ENCODE measurements at regions not wholly inside any gene's neighbourhood (a gene's known extent, or its start where the extent isn't known, plus 50 kb on each side); places are given as distances from the start of the nearest gene placed in this dataset.

DNA sequence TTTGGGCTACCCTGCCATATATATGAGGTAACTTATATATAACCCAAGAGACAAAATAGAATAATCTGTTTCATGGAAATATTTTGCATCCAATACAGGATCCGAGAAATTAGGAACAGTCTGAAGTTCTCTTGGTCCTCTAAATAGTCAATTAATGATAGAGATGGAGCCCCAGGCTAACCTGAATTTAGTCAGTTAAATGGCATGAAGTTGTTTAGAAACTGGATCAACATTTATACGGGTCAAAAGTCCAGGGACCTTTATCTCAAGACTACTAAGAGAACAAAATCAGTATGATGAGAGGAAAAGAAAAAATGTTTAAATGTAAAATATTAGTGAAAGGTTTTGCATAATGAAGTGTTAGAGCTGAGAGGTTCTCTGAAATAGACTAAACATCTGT lies 303.3 kb upstream of the ACTBL2 start:
- Histone ChIP-seq H3K36me3 (ENCODE audit: insufficient read depth, insufficient read length, low read length) (no peaks in the 10 kb centered on the region), H3K4me3 (ENCODE audit: insufficient read length, low read depth) (no peak overlapping the region), H3K27me3 (ENCODE audit: insufficient read depth, insufficient read length) (no peaks in the 10 kb centered on the region), H3K9me3 (ENCODE audit: insufficient read depth, low read length) (no peaks in the 10 kb centered on the region), H3K4me1 (ENCODE audit: insufficient read depth, insufficient read length) (no peaks in the 10 kb centered on the region), H3K9ac (ENCODE audit: insufficient read length, low read depth) (no peak overlapping the region)
- no peak for DNase-seq (ENCODE audit: low read depth, low spot score)
- TF ChIP-seq ZNF274 (IDR thresholded peaks at IDR 0.05; ENCODE audit: low read depth, low read length), result no peak
- TF ChIP-seq YY1 (IDR thresholded peaks at IDR 0.05; ENCODE audit: insufficient read depth, insufficient read length), result no peak
- no peak for TF ChIP-seq SUZ12 (IDR thresholded peaks at IDR 0.05; ENCODE audit: extremely low read depth, insufficient read depth, insufficient read length)

DNA sequence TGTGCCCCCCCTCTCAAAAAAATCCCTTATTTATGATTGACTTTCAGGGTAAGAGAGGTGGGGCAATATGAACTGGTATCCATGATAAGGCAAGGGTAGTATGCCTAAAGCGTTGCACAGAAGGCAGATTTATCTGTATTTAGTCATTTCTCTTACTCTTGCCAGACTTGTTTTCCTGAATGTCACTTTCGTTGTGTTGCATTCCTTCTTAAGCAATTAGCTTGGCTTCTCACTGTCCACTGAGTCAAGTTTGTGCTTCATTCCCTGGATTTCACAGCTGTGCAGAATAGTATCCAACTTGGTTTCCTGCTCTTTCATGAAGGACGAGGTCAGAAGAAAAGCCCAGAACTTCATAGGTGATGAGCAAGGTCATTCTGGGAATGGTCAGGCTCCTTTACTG lies 301.5 kb upstream of the ACTBL2 start:
- no peaks in the 10 kb centered on the region for H3K4me1 ChIP-seq (ENCODE audit: insufficient read depth, insufficient read length)
- no peak for DNase-seq (ENCODE audit: low read depth, low spot score)
- no peaks in the 10 kb centered on the region for H3K9me3 ChIP-seq (ENCODE audit: insufficient read depth, low read length)
- no peaks in the 10 kb centered on the region for H3K36me3 ChIP-seq (ENCODE audit: insufficient read depth, insufficient read length, low read length)
- H3K27me3 ChIP-seq (ENCODE audit: insufficient read depth, insufficient read length), result no peaks in the 10 kb centered on the region
- H3K9ac ChIP-seq (ENCODE audit: insufficient read length, low read depth), result no peak overlapping the region
- H3K4me3 ChIP-seq (ENCODE audit: insufficient read length, low read depth), result no peak overlapping the region
- TF ChIP-seq SUZ12 (IDR thresholded peaks at IDR 0.05; ENCODE audit: extremely low read depth, insufficient read depth, insufficient read length) (no peak), ZNF274 (IDR thresholded peaks at IDR 0.05; ENCODE audit: low read depth, low read length) (no peak), YY1 (IDR thresholded peaks at IDR 0.05; ENCODE audit: insufficient read depth, insufficient read length) (no peak)

DNA sequence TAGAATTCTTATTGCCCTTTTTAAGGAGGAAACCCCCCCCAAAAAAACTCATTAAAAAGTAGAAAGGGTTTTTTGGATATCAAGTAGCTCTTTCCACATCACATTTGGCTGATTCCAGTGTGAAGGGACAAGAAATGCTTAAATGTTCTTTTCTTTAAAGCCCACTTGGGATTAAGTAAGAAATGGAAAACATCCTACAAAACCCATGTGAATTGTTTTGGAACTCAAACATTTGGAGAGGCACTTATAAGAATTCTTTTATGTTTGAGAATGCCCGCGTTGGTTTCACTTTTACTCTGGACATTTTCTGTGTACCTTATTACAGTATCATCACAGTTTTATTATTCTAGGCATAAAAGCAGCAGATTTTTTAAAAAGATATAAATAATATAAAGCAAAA lies 301.1 kb upstream of the ACTBL2 start:
- Histone ChIP-seq H3K9ac (ENCODE audit: insufficient read length, low read depth) (no peak overlapping the region), H3K36me3 (ENCODE audit: insufficient read depth, insufficient read length, low read length) (no peaks in the 10 kb centered on the region), H3K9me3 (ENCODE audit: insufficient read depth, low read length) (no peaks in the 10 kb centered on the region), H3K4me3 (ENCODE audit: insufficient read length, low read depth) (no peak overlapping the region), H3K27me3 (ENCODE audit: insufficient read depth, insufficient read length) (no peaks in the 10 kb centered on the region), H3K4me1 (ENCODE audit: insufficient read depth, insufficient read length) (no peaks in the 10 kb centered on the region)
- TF ChIP-seq ZNF274 (IDR thresholded peaks at IDR 0.05; ENCODE audit: low read depth, low read length), result no peak
- no peak for TF ChIP-seq SUZ12 (IDR thresholded peaks at IDR 0.05; ENCODE audit: extremely low read depth, insufficient read depth, insufficient read length)
- TF ChIP-seq YY1 (IDR thresholded peaks at IDR 0.05; ENCODE audit: insufficient read depth, insufficient read length), result no peak
- DNase-seq (ENCODE audit: low read depth, low spot score), result no peak

DNA sequence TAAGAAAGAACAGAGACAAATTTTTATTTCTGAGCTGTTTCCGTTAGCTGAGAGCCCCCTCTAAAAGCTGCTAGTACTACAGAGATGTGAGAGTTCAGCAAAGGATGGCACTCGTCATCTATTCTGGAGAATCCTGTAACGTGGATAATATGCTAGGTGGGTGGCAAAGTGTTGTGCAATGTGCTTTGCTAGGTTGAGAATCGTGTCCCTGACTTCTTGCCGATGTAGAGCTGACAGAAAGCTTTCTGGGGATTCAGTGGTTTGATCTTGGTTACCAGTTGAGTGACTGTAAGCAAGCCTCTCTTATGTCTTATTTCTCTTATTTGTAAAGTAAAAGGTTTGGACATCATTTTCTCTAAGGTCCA lies 298.3 kb upstream of the ACTBL2 start:
- no peak for DNase-seq (ENCODE audit: low read depth, low spot score)
- H3K27me3 ChIP-seq (ENCODE audit: insufficient read depth, insufficient read length), result no peaks in the 10 kb centered on the region
- no peak for TF ChIP-seq SUZ12 (IDR thresholded peaks at IDR 0.05; ENCODE audit: extremely low read depth, insufficient read depth, insufficient read length)
- TF ChIP-seq ZNF274 (IDR thresholded peaks at IDR 0.05; ENCODE audit: low read depth, low read length), result no peak
- no peak for TF ChIP-seq YY1 (IDR thresholded peaks at IDR 0.05; ENCODE audit: insufficient read depth, insufficient read length)
- no peak overlapping the region for H3K4me3 ChIP-seq (ENCODE audit: insufficient read length, low read depth)
- H3K9me3 ChIP-seq (ENCODE audit: insufficient read depth, low read length), result no peaks in the 10 kb centered on the region
- H3K36me3 ChIP-seq (ENCODE audit: insufficient read depth, insufficient read length, low read length), result no peaks in the 10 kb centered on the region
- no peak overlapping the region for H3K9ac ChIP-seq (ENCODE audit: insufficient read length, low read depth)
- no peaks in the 10 kb centered on the region for H3K4me1 ChIP-seq (ENCODE audit: insufficient read depth, insufficient read length)

DNA sequence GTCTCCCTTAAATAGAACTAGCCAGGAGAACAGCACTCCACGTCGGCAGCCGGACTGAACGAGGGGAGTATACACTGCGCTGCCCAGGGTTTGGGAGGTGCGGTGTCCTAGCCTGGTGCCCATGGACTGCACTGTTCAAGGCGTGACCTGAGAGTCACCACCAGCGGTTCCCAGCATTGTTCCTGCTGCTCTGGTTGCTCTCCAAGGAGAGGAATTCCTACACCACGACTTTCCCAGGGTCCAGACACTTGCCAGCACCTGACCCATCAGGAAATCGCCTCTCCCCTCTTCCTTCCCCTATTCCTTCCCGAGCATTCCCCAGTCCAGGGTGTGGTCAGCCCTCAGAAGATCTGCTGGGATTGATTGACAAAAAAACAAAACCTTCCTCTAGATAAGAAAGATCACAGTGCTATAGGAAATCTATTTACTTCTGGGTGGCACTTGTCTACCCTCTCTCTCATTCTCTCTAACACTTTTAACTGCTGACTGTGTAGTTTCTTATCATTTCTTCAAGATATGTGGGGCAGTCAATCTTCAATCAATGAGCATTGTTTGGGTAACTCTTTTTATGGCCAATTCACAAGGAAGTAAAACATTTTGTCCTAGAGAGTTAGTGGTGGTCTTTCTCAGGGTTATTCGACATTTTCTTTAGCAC lies 297.8 kb upstream of the ACTBL2 start:
- DNase-seq (ENCODE audit: low read depth, low spot score), result no peak
- H3K36me3 ChIP-seq (ENCODE audit: insufficient read depth, insufficient read length, low read length), result no peaks in the 10 kb centered on the region
- no peak for TF ChIP-seq YY1 (IDR thresholded peaks at IDR 0.05; ENCODE audit: insufficient read depth, insufficient read length)
- TF ChIP-seq SUZ12 (IDR thresholded peaks at IDR 0.05; ENCODE audit: extremely low read depth, insufficient read depth, insufficient read length), result no peak
- no peak for TF ChIP-seq ZNF274 (IDR thresholded peaks at IDR 0.05; ENCODE audit: low read depth, low read length)
- no peak overlapping the region for H3K4me3 ChIP-seq (ENCODE audit: insufficient read length, low read depth)
- H3K9me3 ChIP-seq (ENCODE audit: insufficient read depth, low read length), result no peaks in the 10 kb centered on the region
- H3K27me3 ChIP-seq (ENCODE audit: insufficient read depth, insufficient read length), result no peaks in the 10 kb centered on the region
- H3K4me1 ChIP-seq (ENCODE audit: insufficient read depth, insufficient read length), result no peaks in the 10 kb centered on the region
- H3K9ac ChIP-seq (ENCODE audit: insufficient read length, low read depth), result no peak overlapping the region

DNA sequence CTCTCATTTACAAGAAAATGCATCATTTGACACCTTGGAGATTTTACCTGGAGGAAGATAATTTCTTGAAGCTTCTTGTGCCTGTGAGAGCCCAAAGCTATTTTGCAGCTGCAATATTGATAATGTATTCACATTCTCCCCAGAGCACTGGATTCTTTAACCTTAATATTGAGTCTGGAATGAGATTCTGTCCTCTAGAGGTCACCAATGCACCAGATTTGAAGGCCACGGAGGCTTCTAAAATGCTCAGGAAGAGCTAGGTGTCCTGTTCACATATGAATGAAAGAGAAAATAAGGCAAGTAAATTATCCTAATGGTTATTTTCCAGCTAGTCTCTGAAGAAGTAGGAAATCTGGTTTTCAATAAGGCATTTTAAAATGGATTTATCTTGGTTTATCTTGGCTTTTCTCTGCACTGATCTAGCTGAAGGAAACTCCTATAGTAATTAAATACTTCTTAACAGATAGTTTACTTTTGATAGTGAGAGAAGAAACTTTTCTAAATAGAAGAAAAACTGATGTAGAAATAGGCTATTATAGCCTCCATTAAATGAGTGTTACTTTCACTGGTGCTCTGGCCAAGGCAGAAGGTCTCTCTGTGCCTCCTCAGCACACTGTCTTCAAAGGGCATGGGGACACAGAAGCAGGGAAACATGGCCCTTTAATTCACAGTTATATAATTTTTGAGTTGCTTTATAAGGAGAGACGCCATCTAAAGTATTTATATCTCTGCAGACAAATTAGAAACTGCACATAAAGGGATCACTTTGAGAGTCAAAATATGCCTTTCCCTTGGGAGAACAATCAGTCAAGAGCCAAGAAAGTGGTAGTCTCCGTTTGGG lies 297.0 kb upstream of the ACTBL2 start:
- H3K9me3 ChIP-seq (ENCODE audit: insufficient read depth, low read length), result no peaks in the 10 kb centered on the region
- H3K36me3 ChIP-seq (ENCODE audit: insufficient read depth, insufficient read length, low read length), result no peaks in the 10 kb centered on the region
- H3K27me3 ChIP-seq (ENCODE audit: insufficient read depth, insufficient read length), result no peaks in the 10 kb centered on the region
- no peak overlapping the region for H3K4me3 ChIP-seq (ENCODE audit: insufficient read length, low read depth)
- no peak overlapping the region for H3K9ac ChIP-seq (ENCODE audit: insufficient read length, low read depth)
- peak; percentile 47 for DNase-seq (ENCODE audit: low read depth, low spot score)
- no peak for TF ChIP-seq SUZ12 (IDR thresholded peaks at IDR 0.05; ENCODE audit: extremely low read depth, insufficient read depth, insufficient read length)
- no peak for TF ChIP-seq ZNF274 (IDR thresholded peaks at IDR 0.05; ENCODE audit: low read depth, low read length)
- TF ChIP-seq YY1 (IDR thresholded peaks at IDR 0.05; ENCODE audit: insufficient read depth, insufficient read length), result no peak
- H3K4me1 ChIP-seq (ENCODE audit: insufficient read depth, insufficient read length), result no peaks in the 10 kb centered on the region

- H3K36me3 ChIP-seq (ENCODE audit: insufficient read depth, insufficient read length, low read length), result no peaks in the 10 kb centered on the region
- H3K27me3 ChIP-seq (ENCODE audit: insufficient read depth, insufficient read length), result no peaks in the 10 kb centered on the region
- H3K9me3 ChIP-seq (ENCODE audit: insufficient read depth, low read length), result no peaks in the 10 kb centered on the region
- H3K4me3 ChIP-seq (ENCODE audit: insufficient read length, low read depth), result no peak overlapping the region
- no peak for DNase-seq (ENCODE audit: low read depth, low spot score)
- H3K9ac ChIP-seq (ENCODE audit: insufficient read length, low read depth), result no peak overlapping the region
- no peaks in the 10 kb centered on the region for H3K4me1 ChIP-seq (ENCODE audit: insufficient read depth, insufficient read length)
- TF ChIP-seq YY1 (IDR thresholded peaks at IDR 0.05; ENCODE audit: insufficient read depth, insufficient read length) (no peak), ZNF274 (IDR thresholded peaks at IDR 0.05; ENCODE audit: low read depth, low read length) (no peak), SUZ12 (IDR thresholded peaks at IDR 0.05; ENCODE audit: extremely low read depth, insufficient read depth, insufficient read length) (no peak)
Observed at GRCh38 chr5:57778501-57779091, 296.0 kb upstream of the ACTBL2 start.
